GM19239 (cell line): ENCODE measurements at regions not wholly inside any gene's neighbourhood (a gene's known extent, or its start where the extent isn't known, plus 50 kb on each side); places are given as distances from the start of the nearest gene placed in this dataset.

ENCODE experiments used
- DNase-seq: peaks from one replicate; pipeline ENCODE4 v3.0.0; 2011; ENCODE audit warnings: low spot score; ENCODE audit not compliant: insufficient read length
- FAIRE-seq: peaks from 2 replicates; lab custom pipeline; 2011; peaks lifted over from hg19 to GRCh38; lab: Jason Lieb, UNC

DNA sequence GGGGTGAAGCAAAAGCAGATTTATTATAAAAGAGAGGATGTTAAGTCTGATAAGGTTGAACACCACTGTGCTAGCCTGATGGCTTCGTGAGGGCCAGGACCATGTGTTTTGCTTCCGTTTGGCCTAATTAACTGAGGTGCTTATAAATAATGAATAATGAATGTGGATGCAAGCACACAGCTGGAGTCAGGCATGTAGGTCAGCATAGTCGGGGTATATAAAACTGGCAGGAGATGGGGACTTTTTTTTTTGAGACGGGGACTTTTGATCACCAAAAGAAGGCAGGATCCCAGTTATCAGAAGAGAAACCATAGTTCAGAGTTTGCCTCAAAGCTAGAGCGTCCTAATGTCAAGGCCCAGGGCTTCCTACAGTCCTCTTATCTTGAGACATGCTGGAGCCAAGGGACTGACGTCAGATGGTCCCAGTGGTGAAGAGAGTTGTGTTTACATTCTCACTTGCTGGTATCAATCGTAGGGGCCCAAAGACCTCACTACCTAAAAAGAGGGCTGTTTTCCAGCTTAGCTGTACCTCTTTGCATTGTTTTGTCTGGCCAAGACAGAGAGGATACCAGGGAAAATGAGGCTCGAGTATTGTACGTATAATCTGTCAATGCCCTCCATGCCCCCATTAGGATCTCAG is 50.4 kb downstream of the RTL9 start:
- no peak for FAIRE-seq

DNA sequence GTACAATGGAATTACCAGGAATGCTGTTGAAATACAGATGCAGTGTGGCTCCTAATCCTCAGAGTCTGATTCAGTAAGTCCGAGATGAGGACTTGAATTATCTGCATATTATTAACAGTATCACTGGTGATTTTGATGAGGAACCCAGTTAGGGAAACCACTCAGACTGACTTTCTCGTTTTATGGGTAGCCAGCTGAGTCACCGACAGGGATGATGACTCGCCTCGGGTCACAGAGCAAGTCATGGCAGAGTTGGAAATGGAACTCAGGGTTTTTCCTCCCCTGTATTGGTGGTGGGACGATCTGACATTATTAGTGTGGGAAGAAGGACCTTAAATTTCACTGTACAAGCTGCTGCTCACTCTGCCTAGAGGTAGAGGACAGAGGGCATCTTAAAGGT is 51.3 kb downstream of the RTL9 start:
- no peak for FAIRE-seq
- no peak for DNase-seq

More for the DNA sequence above, 50.4 kb downstream of the RTL9 start:
- no peak for DNase-seq

DNA sequence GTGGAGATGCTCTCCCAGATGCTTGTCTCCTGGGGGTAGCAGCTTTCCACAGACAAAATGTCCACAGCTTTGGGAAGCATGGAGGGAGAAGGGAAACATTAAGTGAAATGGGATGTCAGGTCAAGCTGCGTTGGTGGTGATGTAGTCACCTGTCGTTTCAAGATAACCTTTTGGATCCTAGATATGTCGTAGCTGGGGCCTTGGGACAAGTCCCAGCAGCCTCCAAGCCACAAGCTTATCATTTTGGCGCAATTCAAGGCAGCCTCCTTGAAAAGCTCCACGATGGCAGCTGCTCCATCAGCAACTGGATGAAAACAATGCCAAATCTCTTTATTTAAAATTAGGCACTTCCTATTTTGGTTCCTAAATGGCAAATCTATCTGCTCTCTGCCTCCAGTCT is 52.0 kb downstream of the RTL9 start:
- DNase-seq (no peak), FAIRE-seq (no peak)

DNA sequence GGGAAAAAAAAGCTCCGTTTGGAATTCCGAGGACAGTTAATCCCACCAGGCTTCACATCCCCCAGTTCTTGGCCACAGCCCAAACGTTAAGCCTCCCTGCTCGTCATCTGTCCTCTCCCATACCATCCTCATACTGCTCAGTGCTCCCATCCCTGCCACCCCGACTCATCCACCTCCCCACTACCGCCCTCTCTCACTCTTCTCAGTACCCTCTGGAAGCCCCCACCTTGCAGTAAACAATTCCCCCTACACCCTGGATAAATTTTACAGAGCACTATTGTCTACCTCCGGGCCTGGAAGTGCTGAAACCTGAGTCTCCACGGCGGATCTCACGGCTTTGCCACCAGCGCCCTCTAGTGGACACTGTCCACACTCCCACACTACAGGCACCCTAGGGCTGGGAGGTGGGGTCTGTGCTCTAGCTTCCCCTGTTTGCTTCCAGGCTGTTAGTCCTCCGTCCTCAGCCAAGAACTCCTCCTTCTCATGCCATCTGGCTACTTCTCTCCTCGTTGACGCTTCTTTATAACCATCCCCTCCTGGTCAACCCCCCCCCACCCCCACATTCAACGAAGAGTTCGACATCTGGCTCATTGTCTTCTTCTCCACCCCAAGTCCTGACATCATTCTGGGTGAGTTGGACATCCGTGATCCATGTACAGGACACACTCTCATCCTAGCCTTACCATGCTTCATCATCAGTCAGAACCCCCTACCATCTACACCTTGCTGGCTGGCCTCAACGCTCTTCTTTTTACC is 54.5 kb downstream of the RTL9 start:
- DNase-seq (peak; percentile 27), FAIRE-seq (peak; percentile 95)

DNA sequence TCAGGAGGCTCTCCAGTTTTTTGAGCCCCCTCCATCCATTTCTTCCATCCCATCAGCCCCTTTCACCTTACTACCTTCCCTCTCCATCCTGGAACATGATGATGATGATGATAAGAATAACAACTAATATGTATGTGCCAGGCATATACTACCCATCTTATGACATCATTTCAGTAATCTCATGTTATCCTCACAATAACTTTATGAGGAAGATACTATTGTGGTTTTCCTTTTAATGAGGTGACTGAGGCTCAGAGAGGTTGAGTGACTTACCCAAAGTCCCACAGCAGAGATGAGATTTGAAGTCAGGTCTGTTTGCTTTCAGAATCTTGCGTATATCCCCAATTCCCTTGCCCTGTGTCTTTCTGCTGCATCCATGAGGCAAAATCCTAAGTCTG is 55.1 kb downstream of the RTL9 start:
- FAIRE-seq (peak; percentile 18), DNase-seq (no peak)

DNA sequence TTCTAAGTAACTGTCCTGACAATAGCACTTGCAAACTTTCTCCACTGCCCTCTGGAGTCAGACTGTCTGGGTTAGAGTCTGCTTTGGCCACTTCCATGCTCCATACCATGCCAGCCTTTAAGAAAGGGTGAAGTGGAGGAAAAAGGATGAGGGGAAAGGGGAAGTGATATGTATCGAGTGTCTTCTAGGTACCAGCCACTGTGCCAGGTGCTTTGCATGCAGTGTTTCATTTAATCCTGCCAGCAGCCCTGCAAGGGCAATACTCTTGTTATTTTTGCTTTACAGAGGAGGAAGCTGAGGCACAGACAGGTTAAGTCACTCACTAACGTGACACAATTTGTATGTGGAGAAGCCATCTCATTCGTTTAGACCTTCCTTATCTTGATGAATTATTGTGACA is 55.6 kb downstream of the RTL9 start:
- FAIRE-seq: peak; percentile 8
- DNase-seq: no peak

DNA sequence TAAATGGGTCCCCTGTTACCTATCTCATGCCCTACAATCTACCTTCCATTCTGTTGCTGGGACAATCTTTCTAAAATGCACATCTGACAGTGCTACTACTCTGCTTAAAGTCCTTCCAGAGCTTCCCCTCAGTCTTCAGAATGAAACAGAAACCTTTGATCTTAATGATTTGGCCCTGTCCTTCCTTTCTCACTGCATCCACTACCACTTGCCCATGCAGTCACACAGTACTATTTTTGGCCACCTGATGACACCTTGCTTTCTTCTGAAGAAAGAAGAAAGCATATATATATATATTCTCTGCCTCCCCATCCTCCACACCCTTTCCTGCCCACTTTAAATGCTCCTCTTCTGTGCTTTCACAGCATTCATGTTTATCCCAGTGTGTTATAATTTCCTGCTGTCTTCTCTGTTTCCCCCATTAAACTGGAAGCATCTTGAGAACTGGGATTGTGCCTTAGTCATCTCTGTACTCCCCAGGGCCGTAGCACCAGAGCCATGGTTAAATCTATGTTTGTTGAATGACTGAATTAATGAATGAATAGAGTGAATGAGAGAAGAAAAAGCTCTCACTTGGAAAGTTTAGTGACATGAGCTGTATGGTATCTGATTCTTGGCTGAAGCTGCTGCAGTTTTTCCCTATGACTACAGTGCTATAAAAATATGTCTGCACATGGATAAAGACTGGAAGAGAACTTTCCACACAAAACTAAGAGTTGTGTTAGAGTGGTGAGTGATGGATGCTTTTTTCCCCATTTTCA is 56.2 kb downstream of the RTL9 start:
- DNase-seq: peak; percentile 7
- FAIRE-seq: peak; percentile 57

DNA sequence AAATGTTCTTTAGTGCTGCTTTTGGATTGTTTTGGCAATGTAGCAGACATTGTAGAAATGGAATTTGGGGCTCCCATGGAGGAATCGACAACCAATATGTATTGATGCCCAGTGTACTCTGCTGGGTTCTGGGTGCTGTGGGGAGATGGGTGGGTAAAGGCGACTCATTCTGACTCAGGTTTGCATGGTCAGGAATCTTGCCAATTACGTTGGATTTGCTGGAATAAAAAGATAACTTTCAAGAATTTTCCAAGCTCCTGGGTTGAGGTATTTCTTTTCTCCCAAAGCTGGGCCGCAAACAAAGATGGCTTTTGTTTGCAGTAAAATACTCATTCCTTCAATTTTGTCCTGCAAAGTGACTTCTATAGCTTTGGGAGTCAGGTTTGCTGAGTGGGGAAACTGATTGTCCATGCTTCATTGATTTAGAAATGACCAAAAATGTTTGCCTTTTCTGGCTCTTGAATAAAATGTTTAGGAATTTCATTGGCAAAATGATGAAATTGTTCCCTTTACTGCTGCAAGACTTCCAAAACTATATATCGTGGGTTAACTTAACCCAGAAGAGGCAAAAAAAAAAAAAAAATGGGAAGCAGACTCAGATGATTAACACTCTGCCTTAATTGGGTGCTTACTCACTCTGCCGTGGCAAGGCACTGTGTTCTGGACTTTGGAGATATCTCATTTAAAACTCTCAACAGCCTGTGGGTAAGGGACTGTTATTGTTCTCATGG is 57.0 kb downstream of the RTL9 start:
- no peak for FAIRE-seq
- no peak for DNase-seq

DNA sequence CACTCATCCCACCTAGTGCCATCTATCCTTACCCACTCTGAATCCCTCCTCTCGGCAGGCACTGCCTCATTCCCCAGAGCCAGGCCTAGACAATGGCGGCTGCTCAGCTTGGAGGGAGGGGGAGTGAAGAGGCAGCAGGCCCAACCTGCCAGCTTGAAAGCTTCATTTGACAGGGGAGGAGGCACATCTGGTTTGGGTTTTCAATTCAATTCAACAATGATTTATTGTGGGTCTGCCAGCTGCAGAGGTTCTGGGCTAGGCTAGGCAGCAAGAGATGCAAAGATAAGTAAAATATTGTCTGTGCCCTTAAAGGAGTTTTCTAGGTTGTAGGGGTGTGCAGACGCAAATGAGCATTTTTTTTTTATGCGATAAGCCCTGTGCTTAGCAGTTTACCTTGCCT is 58.5 kb downstream of the RTL9 start:
- DNase-seq (no peak), FAIRE-seq (no peak)

DNA sequence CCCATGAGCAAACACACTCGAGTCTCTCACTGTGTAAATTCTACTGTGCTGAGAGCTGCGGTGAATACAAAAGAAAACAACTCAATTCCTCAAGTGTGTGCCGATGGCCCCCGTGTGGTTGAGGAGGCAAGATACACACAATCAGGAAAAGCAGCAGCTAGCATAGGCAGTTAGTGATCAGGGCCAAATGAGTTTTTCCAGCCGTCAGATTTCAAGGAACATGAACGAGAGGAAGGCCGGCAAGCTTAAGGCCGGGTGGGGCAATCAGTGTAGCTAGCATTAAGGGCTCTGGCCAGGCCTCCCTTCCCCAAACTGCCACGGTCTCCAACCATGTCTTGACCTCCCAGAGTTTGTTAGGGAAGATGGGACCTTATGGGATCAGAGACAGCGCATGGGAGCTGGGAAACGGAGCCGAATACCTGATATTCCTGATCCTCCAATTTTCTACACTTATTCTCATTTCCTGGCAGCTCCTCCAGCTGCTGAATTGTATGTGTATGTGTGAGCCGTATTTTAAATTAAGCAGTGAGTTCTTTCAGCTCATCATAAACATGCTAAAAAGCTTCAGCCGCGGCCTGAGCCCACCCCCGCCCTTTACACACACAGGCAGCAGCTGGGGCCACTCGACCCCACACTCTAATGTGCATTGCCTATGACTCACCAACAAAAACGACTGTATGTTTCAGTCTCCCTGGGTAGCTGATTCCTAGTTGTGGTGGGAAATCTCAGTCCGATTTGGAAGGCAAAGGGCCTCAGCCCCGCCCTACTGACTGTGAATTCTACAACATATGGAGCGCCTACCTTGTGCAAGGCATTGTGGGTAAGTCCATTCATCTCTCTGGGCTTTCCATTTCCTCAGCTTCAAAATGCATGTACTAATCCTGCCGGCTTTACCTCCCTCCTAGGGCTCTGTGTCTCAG is 59.9 kb downstream of the RTL9 start:
- DNase-seq (no peak), FAIRE-seq (no peak)

DNA sequence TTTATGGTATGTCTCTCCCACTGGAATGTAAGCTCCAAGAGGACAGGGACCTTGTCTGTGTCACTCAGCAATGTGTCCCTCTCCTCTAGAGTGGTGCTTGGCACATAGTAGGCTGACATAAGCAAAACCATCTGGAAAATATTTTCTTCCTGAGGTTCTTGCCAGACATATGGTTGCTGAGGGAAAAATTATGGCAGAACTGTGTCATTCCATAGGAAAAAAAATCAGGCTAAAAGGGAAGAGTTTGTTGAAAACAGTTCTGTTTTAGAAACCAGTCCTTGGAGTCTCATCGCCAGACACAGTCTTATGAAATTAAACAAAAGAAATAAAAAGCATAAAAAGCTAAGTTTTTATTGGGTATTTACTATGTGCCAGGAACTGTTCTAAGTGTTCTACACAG is 60.9 kb downstream of the RTL9 start:
- no peak for FAIRE-seq

DNA sequence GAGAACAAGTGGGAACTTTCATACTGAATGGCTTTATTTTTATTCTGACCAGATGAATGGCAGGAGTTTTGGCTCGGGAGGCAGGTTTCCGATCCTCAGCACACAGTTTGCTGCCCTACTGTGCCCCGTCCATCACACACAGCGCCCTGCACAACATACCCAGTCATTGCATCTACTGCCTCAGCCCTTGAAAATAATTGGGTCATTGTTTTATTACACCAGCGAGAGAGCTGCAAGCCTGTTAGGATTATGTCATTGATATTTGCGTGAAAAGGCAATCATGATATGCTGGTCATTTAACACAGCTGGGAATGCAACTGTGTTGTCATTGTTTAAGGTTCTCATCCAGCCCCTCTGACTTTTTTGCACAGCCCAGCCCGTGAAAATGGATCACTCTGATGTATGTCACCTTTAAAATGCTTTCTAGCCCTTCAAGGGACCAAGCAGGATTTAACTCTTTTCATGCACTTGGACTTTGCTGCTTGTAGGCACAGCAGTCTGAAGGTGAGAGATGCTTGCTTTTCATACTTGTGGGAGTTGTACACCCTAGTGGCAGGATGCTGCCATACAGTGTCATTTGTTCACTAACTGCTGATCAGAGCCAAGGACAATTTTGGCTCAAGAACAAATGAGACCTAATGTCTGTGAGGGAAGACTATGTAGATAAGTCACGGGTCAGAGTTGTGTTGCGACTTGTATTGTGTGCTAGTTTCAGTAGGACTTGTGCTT is 62.3 kb downstream of the RTL9 start:
- FAIRE-seq (peak; percentile 82), DNase-seq (no peak)

More for the DNA sequence above, 60.9 kb downstream of the RTL9 start:
- DNase-seq: no peak

DNA sequence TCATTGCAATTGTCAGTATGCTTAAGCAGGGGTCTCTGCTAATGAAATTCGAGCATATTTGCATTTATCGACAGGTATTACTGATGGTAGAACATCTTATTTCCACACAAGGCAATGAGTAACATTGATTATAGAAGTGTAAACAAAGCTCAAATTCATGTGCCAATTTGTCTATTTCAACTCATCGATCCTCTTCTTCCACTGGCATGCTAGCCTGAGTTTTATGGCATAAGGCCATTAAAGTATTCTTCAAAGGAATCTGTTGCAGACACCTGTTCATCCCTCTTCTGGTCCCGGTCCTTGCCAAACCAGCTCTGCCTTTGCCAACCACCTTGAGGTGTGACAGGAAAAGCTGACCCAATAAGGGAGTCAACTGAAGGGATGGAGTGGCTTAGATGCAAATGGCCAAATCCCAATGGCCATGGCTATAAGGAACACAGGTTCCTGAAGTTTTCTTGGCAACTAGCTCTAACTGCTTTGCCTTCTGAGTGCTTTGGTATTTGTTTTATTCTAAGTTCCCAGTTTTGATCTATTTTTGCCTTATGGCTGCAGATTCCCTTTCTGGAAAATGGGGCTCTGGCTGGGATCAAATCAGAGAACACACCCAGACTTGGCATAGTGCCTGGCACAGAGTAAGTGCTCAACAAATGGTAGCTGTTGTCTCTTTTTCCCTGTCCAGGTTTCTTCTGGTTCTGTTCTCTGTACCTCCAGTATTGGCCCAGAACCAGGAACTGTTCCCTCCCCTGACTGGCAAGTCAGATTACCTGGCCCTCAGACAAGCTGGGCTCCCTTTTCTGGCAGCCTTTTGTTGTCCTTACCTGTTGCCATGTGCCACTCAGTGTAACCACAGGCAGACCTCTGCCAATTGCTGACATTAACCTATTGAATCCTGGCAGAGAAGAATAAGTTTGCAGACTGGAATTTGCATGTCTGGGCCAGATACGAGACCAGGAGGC is 63.1 kb downstream of the RTL9 start:
- DNase-seq: no peak
- no peak for FAIRE-seq

DNA sequence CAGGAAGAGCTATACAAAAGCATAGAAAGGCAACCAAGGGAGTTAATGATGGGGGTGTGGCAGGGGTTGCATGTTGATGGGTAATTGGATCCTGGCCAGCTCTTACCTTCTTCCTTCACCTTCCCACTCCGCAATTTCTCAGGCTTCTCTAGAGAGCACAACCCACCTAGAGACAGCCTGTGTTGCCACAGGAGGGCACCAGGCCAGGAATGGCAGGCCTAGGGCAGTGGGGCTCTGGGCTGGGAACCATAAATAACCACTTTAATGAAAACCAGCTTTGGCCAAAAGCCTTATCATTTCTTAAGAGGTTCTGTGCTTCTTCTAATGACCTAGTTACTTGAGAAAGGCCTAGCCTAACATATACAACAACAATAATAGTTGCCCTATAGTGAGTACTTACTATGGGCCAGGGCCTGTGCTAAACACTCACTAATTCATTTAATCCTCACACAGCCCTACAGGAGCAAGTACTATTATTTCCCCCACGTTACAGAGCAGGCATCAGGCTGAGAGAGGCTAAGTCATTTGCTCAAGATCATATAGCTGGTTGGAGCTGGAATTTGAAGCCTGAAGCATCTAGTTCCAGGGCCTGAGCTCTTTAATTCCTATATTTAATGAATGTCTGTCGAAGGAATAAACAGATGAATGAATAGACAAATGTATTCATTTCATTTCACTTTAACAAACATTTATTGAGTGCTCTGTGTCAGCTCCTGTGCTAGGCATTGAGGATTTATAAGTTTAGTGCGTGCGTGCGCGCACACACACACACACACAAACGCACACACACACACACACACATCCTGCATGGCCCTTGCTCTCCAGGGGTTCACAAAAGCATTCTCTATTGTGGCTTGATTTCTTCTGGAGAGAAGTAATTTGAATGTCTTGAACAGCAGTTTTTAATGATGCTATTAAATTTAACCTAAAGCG is 66.8 kb downstream of the RTL9 start:
- FAIRE-seq (no peak), DNase-seq (no peak)

DNA sequence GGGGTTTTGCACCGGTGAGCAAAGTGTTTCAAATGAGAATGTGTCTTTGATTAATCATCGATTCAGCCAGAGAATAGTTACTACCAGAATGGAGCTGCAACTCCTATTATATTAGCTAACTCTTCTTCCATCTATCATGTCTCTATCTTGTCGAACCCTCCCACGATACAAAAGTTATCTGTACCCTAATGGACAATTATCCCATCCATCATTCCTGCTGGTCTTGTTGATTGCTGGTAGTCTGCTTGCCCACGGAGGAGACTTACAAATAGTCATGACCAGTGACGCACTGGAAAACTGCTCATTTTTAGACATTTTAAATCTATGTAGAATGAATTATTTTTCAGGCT is 67.5 kb downstream of the RTL9 start:
- FAIRE-seq (no peak), DNase-seq (no peak)

DNA sequence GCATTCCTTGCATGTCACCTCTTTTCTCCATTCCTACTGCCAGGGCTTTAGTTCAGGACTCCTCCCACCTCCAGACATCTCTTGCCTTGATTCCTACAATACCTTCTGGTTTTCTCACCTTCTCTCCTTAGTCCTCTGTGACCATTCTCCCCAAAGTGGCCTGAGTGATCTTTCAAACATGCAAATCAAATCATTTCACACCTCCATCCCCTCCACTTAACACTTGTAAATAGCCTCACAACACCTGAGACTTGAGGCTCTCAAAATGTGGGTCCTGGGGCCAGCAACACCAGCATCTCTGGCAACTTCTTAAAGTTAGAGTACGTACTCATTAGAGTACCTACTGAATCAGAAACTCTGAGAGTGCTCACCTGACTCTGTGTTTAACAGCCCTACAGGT is 68.4 kb downstream of the RTL9 start:
- DNase-seq (no peak), FAIRE-seq (no peak)

DNA sequence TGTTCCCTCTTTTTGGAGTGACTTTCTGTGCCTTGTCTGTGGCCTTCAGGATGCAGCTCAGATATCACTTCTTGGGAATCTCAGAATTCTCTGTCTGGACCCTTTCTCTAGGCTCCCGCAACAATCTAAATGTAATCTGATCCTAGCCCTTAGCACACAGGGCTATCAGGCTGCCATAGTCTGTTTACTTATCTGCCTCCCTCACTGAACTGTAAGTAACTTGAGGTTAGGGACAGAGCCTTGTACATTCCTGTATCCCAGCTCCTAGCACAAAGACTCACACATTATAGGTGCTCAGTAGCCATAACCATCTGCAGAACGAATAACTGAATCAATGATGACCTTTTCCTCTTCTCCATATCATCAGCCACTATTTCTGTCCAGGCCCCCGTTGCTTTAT is 69.5 kb downstream of the RTL9 start:
- FAIRE-seq (no peak), DNase-seq (no peak)
